KMS-11 (cell line): ENCODE measurements at regions not wholly inside any gene's neighbourhood (a gene's known extent, or its start where the extent isn't known, plus 50 kb on each side); places are given as distances from the start of the nearest gene placed in this dataset.

ENCODE experiments used
- H2AFZ ChIP-seq: fragments of 200-600 bp; sonication (generic); 2 replicates; pipeline ENCODE4 v1.6.1; 2016; ENCODE audit warnings: antibody characterized with exemption, mixed run types, low read depth
- H3K27ac ChIP-seq: fragments of 200-600 bp; sonication (generic); 2 replicates; pipeline ENCODE4 v1.6.1; 2016; ENCODE audit warnings: mild to moderate bottlenecking, mixed run types
- H3K27me3 ChIP-seq: fragments of 200-600 bp; sonication (generic); 2 replicates; pipeline ENCODE4 v1.6.1; 2017; ENCODE audit warnings: mild to moderate bottlenecking, low read depth, mixed run types, moderate library complexity; ENCODE audit not compliant: insufficient read depth
- H3K36me3 ChIP-seq: fragments of 200-600 bp; sonication (generic); 2 replicates; pipeline ENCODE4 v1.6.1; 2017; ENCODE audit warnings: mild to moderate bottlenecking, mixed run types; ENCODE audit not compliant: insufficient read depth
- H3K4me1 ChIP-seq: fragments of 200-600 bp; sonication (generic); 2 replicates; pipeline ENCODE4 v1.6.1; 2016; ENCODE audit warnings: mild to moderate bottlenecking, low read depth, mixed run types; ENCODE audit not compliant: poor library complexity, severe bottlenecking
- H3K4me2 ChIP-seq: fragments of 200-600 bp; sonication (generic); 2 replicates; pipeline ENCODE4 v1.7.0; 2016; ENCODE audit warnings: mild to moderate bottlenecking, mixed run types
- H3K4me3 ChIP-seq: fragments of 200-600 bp; sonication (generic); IDR thresholded peaks from 2 replicates; pipeline ENCODE4 v1.6.1; 2017; ENCODE audit warnings: low read depth, low read length, mixed read lengths; ENCODE audit not compliant: insufficient read depth
- H3K79me2 ChIP-seq: fragments of 200-600 bp; sonication (generic); 2 replicates; pipeline ENCODE4 v1.6.1; 2016; ENCODE audit warnings: low read depth, mixed run types; ENCODE audit not compliant: insufficient read depth
- H3K9ac ChIP-seq: fragments of 200-600 bp; sonication (generic); 2 replicates; pipeline ENCODE4 v1.6.1; 2016; ENCODE audit warnings: mild to moderate bottlenecking, mixed run types
- H4K20me1 ChIP-seq: fragments of 200-600 bp; sonication (generic); 2 replicates; pipeline ENCODE4 v1.6.1; 2016; ENCODE audit warnings: mild to moderate bottlenecking, mixed run types; ENCODE audit not compliant: insufficient read depth
- CTCF ChIP-seq: fragments of 200-600 bp; sonication (generic); conservative IDR thresholded peaks from 2 replicates; pipeline ENCODE4 v1.6.1; 2017; ENCODE audit warnings: low read depth, mild to moderate bottlenecking, antibody characterized with exemption, low read length, moderate library complexity, mixed read lengths

GRCh38 chr2:21277068-21278056 lies 153.6 kb downstream of the TDRD15 start:
- no peak overlapping the region for H3K4me3 ChIP-seq
- H3K36me3 ChIP-seq = no peaks in the 10 kb centered on the region
- no peak overlapping the region for H3K27ac ChIP-seq
- no peaks in the 10 kb centered on the region for H3K27me3 ChIP-seq
- H3K79me2 ChIP-seq = no peaks in the 10 kb centered on the region
- no peak overlapping the region for H3K9ac ChIP-seq
- TF ChIP-seq CTCF = no peak
- H2AFZ ChIP-seq = no peak overlapping the region
- no peaks in the 10 kb centered on the region for H3K4me1 ChIP-seq
- H3K4me2 ChIP-seq = no peak overlapping the region
- H4K20me1 ChIP-seq = no peaks in the 10 kb centered on the region

GRCh38 chr2:21279525-21279924 lies 155.8 kb downstream of the TDRD15 start:
- no peak overlapping the region for H2AFZ ChIP-seq
- H3K4me3 ChIP-seq = no peak overlapping the region
- no peak overlapping the region for H3K9ac ChIP-seq
- no peaks in the 10 kb centered on the region for H3K79me2 ChIP-seq
- no peak for TF ChIP-seq CTCF
- H3K36me3 ChIP-seq = no peaks in the 10 kb centered on the region
- no peak overlapping the region for H3K27ac ChIP-seq
- no peaks in the 10 kb centered on the region for H3K4me1 ChIP-seq
- H3K27me3 ChIP-seq = no peaks in the 10 kb centered on the region
- no peaks in the 10 kb centered on the region for H4K20me1 ChIP-seq
- no peak overlapping the region for H3K4me2 ChIP-seq

GRCh38 chr2:21280793-21281192 lies 157.0 kb downstream of the TDRD15 start:
- H3K4me3 ChIP-seq = no peak overlapping the region
- no peaks in the 10 kb centered on the region for H3K79me2 ChIP-seq
- no peaks in the 10 kb centered on the region for H3K4me1 ChIP-seq
- H3K27me3 ChIP-seq = no peaks in the 10 kb centered on the region
- H2AFZ ChIP-seq = no peak overlapping the region
- no peaks in the 10 kb centered on the region for H3K36me3 ChIP-seq
- no peaks in the 10 kb centered on the region for H4K20me1 ChIP-seq
- no peak overlapping the region for H3K9ac ChIP-seq
- no peak for TF ChIP-seq CTCF
- no peak overlapping the region for H3K27ac ChIP-seq
- no peak overlapping the region for H3K4me2 ChIP-seq

GRCh38 chr2:21281384-21281783 lies 157.6 kb downstream of the TDRD15 start:
- Histone ChIP-seq H3K27me3 (no peaks in the 10 kb centered on the region), H2AFZ (no peak overlapping the region), H3K4me1 (no peaks in the 10 kb centered on the region), H3K36me3 (no peaks in the 10 kb centered on the region), H3K79me2 (no peaks in the 10 kb centered on the region), H3K27ac (no peak overlapping the region), H3K4me3 (no peak overlapping the region), H3K9ac (no peak overlapping the region), H3K4me2 (no peak overlapping the region), H4K20me1 (no peaks in the 10 kb centered on the region)
- TF ChIP-seq CTCF = no peak
